ENCODE measurements at regions not wholly inside any gene's neighbourhood (a gene's known extent, or its start where the extent isn't known, plus 50 kb on each side); places are given as distances from the start of the nearest gene placed in this dataset.

DNA sequence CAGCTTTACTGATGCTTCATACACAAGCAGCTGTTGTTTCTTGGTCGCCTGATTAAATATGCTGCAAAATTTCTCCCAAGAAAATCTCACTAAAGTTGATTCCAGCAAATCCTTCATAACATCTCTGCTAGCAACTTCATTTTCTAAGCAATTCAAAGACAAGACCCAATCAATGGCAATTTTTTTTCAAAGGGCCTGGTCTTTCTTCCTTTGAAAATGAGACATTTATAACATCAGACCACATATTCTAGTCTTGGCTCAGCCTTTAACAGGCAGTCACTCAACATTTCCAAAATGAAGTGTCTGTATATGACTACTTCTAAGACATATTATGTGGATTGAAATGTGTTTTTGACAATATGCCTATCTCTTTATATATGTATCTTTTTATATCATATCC lies 702.6 kb downstream of the KCNA4 start:
- TF ChIP-seq, protein P1, sequence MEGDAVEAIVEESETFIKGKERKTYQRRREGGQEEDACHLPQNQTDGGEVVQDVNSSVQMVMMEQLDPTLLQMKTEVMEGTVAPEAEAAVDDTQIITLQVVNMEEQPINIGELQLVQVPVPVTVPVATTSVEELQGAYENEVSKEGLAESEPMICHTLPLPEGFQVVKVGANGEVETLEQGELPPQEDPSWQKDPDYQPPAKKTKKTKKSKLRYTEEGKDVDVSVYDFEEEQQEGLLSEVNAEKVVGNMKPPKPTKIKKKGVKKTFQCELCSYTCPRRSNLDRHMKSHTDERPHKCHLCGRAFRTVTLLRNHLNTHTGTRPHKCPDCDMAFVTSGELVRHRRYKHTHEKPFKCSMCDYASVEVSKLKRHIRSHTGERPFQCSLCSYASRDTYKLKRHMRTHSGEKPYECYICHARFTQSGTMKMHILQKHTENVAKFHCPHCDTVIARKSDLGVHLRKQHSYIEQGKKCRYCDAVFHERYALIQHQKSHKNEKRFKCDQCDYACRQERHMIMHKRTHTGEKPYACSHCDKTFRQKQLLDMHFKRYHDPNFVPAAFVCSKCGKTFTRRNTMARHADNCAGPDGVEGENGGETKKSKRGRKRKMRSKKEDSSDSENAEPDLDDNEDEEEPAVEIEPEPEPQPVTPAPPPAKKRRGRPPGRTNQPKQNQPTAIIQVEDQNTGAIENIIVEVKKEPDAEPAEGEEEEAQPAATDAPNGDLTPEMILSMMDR (IDR thresholded peaks at IDR 0.05), result no peak
- no peak for TF ChIP-seq EZH2 (IDR thresholded peaks at IDR 0.05; ENCODE audit: borderline replicate concordance, insufficient read depth, low read depth, low read length, poor library complexity, severe bottlenecking)

Data from B cell (primary cell).